ENCODE measurements at regions not wholly inside any gene's neighbourhood (a gene's known extent, or its start where the extent isn't known, plus 50 kb on each side); places are given as distances from the start of the nearest gene placed in this dataset.

DNA sequence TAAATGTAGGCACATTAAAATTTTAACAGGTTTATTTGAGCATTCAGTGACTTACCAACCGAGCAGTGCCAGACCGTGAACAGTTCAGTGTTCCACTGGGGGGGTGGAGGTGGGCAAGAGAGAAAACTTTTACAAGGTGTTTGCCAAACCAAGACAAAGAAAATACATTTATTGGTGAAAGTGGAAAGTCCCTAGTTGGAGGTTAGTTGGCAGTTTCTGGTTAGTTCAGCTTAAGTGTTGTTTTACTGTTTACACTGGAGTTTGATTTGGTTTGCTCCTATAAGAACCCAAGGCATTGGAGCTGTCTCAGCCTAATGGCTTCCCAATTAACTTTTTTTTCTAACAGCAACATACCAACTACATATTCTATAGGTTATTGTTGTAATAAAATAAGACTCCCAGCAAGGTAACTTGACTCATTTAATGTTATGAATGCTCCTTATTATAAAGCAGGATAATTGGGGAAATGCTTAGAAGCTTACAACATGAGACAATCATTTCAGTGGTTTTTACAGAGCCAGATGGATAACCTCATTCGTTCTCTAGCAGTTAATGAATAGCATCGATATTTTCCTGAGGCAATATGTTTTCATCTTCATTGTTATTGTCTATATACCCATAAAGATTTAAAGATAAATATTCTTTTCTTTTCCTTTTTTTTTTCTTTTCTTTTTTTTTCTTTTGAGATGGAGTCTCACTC, 115.8 kb downstream of the ETNK1 start:
- DNase-seq (ENCODE audit: low spot score): no peak

DNA sequence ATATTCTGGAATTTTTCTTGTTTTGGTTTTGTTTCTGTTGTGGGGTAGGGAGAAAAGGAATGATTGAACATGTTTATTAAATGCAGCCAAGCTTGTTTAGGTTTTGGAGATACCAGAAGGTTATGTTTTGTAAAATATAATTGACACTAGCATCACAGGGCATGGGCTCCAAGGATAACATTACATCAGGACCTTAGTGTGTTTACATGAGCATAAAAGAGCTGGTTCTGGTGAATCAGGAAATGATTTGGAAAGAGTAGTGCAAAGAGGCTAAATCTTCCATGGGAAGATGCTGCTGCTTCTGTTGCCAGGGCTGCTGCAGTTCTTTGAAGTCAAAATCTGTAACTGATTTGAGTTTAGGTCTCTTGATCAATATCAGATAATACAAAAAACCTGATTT, 118.7 kb downstream of the ETNK1 start:
- no peak for DNase-seq (ENCODE audit: low spot score)

DNA sequence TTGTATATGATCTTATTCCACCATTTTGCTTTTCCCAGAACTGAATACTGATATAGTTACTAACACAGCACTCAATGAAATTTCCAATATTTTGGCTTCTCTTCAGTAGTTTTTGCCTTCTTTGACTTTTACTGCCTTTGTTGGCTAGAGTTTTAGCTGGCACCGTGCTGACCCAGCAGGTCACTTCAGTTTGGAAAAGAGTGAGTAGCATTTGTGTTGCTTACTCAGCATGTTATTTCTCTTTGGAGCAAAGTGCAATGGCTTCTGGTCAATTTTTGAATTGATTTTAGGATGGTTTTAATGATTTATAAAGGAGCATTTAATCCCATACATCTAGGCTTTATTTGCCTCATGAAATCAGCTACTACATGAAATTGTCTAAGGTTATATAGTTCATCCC, 119.2 kb downstream of the ETNK1 start:
- no peak for DNase-seq (ENCODE audit: low spot score)

DNA sequence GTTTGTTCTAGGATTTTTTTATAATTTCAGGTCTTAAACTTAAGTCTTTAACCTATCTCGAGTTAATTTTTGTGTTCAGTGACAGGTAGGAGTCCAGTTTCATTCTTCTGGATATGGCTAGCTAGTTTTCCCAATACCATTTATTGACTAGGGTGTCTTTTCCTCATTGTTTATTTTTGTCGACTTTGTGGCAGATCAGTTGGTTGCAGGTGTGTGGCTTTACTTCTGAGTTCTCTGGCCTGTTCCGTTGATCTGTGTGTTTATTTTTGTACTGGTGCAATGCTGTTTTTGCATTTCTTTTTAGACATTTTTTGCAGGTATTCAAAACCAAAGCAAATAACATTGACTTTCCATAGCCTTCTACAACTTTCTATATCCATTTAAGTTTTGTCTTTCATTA, 121.7 kb downstream of the ETNK1 start:
- DNase-seq (ENCODE audit: low spot score): no peak

DNA sequence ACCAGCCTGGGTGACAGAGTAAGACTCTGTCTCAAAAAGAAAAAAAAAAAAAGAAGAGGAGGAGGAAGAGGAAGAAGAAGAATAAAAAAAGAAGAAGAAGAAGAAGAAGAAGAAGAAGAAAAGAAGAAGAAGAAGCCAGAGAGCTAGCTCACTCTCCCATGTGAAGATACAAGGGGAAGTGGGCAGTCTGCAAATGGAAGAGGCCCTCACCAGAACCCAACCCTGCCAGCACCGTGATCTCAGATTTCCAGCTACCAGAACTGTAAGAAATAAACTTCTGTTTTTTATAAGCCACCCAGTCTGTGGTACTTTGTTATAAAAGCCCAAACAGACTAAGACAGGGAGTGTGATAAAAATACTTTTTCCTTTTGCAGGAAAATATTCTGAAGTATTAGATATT, 130.7 kb downstream of the ETNK1 start:
- no peak for DNase-seq (ENCODE audit: low spot score)

DNA sequence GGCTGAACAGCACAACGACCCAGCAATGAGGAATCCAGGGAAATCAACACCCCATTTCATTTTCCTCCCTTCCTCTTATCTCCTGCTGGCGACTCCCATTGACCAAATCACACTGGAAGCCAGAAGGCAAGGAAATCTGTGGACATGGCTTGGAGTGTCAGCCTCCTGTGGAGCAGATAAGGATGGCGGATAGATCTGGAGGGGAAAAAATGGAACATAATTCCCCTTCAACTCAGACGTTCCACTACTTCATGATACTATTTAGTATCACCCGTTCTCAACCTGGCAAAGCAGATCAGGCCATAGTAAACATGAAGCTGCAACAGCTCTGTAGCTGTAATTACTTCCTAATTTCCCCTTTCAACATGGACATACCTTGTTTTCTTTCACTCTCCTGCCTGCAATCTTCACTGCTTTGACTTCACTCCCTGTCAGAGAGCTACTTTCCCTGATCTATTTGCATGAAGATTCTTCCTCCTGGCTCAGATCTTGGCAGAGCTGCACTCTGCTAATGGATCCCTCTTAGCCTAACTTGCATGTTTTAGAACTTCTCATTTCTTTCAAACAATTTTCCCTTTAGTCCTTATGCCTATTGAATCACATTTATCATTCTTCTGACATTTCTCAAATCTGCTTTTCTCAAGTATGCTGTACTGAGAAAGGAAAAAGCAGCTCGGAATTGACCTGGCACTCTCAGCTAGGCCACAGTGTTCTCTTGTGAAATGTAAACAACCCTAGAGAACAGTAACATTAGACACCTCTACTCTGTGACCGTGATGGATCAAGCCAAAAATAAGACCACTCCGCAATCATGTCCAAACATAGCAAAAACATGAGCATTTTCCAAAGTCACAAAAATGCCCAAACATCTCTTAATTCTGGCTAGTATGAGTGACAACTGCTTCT, 135.1 kb downstream of the ETNK1 start:
- DNase-seq (ENCODE audit: low spot score): no peak

DNA sequence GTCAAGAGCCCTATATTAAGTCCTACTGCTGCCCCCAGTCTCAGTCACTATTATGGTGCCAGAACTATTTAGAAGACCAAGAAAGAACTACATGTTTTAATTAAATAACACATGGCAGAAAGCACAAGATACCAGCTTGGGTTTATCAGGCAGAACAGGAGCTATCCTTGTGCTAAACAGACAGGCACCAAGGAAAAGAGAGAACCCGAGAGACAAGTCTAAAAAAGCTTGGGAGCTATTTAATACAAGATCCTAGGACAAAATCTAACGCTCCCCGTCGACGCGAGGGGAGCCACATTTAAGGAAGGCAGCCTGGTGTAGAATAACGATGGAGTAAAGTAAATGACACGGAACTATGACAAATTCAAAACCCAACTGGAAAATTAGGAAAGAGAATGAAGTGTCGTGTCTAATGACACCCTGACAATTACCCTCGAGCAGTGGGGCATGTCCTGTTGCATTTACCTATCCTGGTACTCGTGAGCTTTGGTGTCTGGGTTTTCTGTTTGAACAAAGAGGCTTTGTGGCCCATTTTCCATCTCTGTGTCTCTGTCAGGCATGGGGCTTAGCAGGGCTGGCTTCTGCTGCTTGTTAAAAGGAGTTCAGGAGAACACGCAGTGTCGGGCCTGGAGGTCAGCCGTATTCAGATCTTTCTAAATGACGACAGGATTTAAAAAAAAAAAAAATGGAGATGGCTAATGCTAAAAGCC, 140.6 kb downstream of the ETNK1 start:
- DNase-seq (ENCODE audit: low spot score): no peak

DNA sequence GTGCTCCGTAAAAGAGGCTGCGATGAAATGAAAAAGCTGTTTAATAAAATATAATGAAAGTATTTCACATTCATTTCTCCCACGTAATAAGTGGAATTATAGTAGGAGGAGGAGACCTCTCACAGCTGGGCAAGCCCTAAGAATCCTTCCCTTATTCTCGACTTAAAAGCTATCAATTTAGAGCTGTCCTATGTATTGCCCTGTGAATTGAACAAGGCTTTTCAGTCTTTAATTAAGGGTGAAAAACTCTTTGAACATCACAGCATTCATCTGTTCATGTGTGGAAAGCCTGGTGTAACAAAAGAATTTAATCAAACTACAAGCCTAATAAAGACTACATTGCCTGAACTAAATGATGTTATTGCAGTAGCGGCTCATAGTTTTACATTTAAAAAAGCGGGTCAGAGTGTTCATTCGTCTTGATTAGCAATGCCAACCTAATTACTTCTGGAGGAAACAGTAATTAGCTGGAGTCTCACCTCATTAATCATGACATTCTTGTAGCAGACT, 142.0 kb downstream of the ETNK1 start:
- DNase-seq (ENCODE audit: low spot score): no peak

DNA sequence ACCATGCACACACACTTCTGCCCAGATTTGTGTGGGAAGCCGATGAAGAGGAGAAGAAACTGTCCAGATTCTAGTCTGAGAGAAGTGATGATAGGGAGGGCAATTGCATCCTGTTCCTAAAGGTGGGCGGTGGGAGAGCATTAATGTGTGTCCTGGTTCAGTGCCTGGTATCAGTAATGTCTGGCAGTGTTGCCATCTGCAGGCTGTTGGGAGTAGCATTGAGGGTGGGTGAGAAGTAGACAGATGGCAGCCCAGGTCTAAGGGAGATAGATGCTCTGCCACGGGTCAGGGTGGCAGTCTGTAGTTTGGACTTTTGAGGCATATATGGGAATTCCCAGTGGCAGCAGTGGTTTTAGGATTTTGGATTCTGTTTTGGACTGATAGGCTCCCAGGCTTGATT, 156.4 kb downstream of the ETNK1 start:
- no peak for DNase-seq (ENCODE audit: low spot score)

DNA sequence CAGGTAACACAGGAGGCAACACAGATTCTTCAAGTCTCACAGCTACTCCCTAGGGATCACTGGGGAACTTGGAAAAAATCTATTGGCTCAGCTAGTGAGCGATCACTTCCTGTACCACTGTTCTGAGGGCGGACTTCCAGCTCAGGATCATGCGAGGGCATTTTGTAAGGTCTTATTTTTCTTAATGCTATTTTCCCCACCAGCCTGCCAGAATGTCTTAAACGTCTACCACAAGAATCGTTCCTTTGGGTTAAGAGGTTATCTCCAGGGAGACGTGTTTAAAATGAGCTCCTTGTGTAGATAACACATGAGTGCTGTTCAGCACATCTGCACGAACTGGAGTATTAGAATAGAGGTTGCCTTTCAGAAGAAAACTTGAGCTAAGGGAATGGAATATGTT, 162.6 kb downstream of the ETNK1 start:
- no peak for DNase-seq (ENCODE audit: low spot score)

DNA sequence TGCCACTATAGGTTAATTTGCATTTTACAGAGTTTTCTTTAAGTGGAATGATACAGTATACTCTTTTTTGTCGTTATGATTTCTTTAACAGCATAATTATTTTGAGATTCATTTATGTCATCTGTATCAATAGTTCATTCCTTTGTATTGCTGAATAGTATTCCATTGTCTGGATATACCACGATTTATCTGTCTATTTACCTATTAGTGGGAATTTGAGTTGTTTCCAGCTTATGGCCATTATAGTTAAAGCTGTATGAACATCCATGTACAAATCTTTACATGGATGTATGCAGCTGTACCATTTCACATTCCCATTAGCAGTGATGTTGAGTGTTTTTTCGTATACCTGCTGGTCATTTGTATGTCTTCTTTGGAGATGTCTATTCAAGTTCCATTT, 163.9 kb downstream of the ETNK1 start:
- DNase-seq (ENCODE audit: low spot score): no peak

DNA sequence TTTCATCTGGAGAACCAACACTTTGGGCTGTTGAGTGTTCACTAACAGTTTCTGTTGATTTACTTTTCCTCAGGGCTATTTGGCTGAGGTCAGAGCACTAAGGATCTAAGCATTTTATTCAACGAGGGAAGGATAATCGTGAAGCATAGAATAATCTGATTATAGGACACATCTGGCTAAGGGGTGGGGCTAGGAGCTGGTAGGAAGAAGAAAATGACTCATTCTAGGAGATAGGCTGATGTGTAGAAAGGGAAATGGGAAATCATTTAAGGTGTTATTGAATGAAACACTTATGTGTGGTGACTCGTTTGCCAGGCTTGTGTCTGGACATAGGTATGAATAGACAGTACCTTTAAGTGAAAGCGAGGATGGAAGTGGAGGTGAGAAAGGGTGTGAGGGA, 167.2 kb downstream of the ETNK1 start:
- no peak for DNase-seq (ENCODE audit: low spot score)

DNA sequence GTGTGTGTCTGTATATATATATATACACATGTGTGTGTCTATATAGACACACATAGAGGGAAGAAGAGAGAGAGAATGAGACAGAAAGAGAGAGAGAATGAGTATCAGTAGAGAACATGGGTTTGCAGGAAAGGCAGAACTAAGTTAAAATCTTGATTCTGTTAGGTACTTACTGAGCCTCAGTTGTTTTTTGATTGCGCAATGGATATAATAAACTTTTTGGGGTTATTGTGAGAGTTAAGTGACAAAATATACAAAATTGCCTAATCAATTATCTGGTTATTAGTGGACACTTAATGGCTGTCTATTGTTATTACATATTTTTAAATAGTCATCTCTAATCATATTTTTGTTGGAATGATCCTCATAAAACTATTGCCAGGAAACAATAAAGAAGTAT, 169.0 kb downstream of the ETNK1 start:
- DNase-seq (ENCODE audit: low spot score): no peak

DNA sequence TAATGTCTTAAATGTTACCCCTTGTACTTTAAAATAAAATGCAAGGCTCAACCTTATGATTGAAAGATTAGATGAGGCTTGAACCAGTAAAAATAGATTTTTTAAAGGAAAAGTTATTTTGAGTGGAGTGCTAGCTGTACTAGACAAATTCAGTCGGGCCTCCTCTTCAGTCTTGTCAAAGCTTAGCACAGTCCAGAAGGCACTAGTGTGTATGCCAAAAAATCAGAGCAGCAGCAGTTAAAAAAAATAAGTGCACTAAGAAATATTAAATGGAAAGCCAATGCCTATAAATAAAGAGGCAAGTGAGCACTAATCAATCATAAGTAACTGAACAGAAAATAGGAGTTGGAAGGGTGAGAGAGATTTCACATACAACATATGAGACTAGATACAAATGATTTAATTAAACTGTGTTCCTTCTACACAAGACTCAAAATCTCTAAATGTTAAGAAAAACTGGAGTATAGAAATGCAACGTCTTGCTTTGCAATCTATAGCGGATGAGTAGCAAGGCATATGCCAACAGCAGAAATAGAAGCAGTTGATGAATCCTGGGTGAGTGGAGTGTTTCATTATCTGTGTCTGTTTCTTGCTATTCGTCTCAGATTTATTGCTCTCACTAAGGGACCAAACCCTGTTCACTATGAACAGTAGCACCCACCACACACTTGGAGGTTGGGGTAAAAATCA, 172.1 kb downstream of the ETNK1 start:
- no peak for DNase-seq (ENCODE audit: low spot score)

DNA sequence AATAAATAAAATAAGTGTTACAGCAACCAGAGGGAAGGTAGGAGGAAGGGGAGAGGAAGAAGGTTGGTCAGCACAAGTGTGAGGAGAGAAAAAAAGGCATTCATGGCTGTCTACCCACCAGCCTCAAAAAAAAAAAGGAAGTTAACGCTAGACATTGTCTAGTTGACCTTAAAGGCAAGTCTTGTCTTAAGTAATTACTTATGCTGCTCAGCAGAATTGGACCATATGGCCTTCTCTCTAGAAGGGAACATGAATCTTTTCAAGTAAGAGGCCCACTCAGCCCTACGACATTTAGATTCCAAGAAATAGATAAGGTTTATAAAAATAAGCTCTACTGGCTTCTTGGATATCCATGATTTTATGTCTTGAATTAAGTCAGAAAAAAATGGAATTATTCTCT, 172.7 kb downstream of the ETNK1 start:
- no peak for DNase-seq (ENCODE audit: low spot score)

DNA sequence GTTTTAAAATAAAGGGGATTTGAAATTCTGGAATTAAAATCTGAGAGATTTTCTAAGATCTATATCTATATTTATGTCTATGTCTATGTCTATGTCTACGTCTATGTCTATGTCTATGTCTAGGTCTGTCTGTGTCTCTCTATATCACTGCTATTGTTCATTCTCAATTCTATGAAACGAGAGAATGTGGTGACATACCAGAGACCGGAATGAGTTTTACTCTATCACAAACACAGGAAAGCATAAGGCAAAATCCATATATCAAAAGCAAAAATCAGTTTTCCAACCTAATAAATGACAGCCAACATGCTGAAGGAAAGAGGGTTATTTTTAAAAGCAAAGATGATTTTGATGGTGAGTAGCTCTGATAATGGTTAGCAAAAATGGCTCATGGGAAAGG, 173.1 kb downstream of the ETNK1 start:
- no peak for DNase-seq (ENCODE audit: low spot score)

DNA sequence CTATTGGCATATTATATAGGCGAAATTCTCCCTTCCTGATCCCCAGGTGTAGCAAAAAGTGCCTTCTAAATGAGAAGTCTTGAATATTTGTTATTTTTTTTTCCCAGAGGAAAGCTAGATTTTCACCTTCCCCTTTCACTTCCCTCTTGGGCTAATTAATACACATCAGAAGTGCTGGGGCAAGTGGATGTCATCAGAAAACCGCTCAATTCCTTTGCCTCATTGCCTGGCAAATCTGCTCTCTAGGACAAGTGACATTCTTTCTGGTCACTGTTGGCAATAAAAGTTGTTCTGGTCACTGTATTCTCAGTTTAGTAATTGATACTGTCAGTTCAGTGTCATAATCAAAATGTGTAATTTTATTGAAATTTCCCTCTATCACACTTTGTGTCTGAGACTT, 174.5 kb downstream of the ETNK1 start:
- no peak for DNase-seq (ENCODE audit: low spot score)

DNA sequence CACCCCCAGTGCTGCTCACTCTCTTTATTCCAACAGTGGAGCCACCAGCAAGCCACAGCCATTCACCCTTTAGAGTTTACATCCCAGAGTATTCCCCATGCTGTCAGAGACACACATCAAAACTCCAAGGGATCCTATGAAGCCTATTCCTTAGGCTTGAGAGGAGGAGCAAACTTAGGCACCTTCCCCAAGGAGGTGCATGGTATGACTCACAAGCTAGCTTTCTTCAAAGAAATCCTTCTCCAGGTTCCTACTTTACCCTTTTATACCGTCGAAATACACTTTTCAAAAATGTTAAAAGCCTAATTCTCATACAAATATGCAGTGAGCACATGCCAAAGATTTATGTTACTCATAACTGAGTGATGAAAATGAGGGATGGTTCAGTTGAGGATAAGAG, 175.4 kb downstream of the ETNK1 start:
- no peak for DNase-seq (ENCODE audit: low spot score)

DNA sequence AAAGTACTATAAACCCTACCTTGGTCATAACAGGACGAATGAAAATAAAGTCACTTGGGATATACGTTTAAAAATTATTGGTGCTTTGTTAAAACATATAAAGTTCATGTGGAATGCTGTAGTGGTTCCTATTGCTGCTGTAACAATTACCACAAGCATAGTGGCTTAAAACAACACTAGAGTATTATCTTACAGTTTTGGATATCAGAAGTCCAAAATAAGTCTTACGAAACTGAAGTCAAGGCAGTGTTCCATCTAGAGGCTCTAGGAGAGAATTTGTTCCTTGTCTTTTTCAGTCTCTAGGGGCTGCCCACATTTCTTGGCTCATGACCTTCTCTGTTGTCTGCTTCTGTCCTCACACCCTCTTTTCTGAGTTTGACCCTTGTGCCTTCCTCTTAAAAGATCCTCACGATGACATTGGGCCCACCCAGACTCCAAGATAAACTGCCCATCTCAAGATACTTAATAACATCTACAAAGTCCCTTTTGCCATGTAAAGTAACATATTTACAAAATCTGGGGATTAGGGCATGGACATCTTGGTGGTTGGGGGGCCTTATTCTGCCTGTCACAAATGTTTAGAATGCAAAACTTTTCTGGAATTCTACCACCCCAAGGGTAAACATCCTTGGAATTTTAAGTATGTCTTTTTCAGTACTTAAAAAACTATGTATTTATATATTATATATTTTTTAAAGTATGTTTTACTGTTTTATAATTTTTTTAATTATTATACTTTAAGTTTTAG, 178.1 kb downstream of the ETNK1 start:
- DNase-seq (ENCODE audit: low spot score): no peak

DNA sequence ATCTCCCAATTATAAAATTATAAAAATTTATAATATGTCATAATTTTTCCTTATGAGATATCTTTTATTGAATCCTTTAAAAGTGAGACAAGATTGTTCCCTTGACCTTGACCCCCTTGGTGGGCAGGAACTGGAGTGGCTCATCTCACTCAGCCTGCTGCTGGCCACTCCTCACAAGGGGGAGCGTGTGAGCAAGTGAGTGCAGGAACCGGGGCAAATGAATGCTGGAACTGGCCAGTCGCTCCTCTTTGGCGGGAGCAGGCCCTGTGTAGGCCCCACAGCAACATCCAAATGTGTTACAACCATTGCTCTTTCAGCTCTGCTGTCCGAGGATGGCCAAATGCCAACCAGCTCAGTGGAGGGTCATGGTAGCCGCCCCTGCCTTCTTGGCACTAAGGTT, 178.8 kb downstream of the ETNK1 start:
- DNase-seq (ENCODE audit: low spot score): no peak

DNA sequence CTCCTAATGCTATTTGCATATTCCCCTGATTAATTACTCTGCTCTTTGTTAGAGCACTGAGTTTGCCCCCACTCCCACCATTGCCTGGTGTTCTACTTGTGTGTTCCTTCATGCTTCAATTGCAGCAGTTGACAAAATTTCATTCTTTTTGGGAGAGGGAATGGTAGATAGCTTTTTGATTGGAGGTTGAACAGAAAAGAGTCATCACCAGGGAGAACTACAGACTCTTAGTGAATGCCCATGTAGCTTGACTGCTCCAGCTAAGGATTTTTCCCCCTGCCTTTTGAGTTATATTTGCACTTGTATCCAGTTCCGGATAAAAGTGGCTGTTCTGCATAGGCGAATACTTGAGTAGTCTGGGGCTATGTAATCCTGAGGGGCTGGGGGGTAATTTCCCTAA, 183.9 kb downstream of the ETNK1 start:
- DNase-seq (ENCODE audit: low spot score): no peak

DNA sequence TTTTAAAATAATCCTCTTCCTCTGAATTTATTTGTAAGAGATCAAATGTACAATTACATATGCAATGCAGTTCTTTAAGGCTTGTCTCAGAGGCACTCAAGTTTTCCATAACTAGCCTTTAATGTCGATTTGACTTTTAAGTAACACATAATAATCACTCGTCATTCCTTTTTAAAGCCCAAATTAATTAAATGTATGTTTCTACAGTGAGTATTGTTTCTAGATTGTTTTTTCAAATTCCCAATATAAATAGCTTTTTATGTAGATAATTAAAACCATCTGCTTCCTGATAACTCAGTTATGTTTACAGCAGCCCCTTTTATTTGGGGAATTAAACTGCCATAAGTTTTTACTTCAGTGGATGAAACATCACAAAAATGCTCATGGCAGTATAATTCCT, 185.1 kb downstream of the ETNK1 start:
- no peak for DNase-seq (ENCODE audit: low spot score)
